IMR-90 (cell line): ENCODE measurements at regions not wholly inside any gene's neighbourhood (a gene's known extent, or its start where the extent isn't known, plus 50 kb on each side); places are given as distances from the start of the nearest gene placed in this dataset.

Experiments used
- ATAC-seq: fragments of 200-7000 bp; cut with Tn5 transposase; 2 replicates; pipeline ENCODE4 v1.9.1; 2020; ENCODE audit warnings: low read depth, mild to moderate bottlenecking, moderate library complexity
- BruUV-seq: library from RNA; stranded (reverse); fragments of 400-500 nt; replicated peaks from 2 replicates; lab custom pipeline; 2021; lab: Mats Ljungman, UMichigan
- CTCF ChIA-PET: fragments of 300-600 bp; formaldehyde crosslinking; extraction: SDS; loops from one replicate; lab custom pipeline; 2021; ENCODE audit warnings: antibody characterized with exemption; lab: Yijun Ruan, JAX
- POLR2A ChIA-PET: fragments of 300-600 bp; sonication (Branson Sonifier 250); formaldehyde crosslinking; loops from one replicate; lab custom pipeline; 2022; ENCODE audit warnings: antibody characterized with exemption; ENCODE audit not compliant: unreplicated experiment; lab: Charles Lee
- DNase-seq: peaks from one replicate; pipeline ENCODE4 v3.0.0; 2013
- H2AFZ ChIP-seq: replicated peaks from 2 replicates; pipeline ENCODE3; 2013; ENCODE audit warnings: low read length, mild to moderate bottlenecking; ENCODE audit not compliant: poor library complexity
- H2AK5ac ChIP-seq: 2 replicates; pipeline ENCODE4 v1.6.1; 2013; ENCODE audit warnings: low read depth, low read length, inconsistent platforms
- H2AK9ac ChIP-seq: replicated peaks from 2 replicates; pipeline ENCODE3; 2013; ENCODE audit warnings: mild to moderate bottlenecking, low read depth, low read length, moderate library complexity; ENCODE audit not compliant: poor library complexity
- H2BK120ac ChIP-seq: 2 replicates; pipeline ENCODE4 v1.6.1; 2013; ENCODE audit warnings: low read depth, low read length, inconsistent platforms
- H2BK15ac ChIP-seq: 3 replicates; pipeline ENCODE4 v1.6.1; 2013; ENCODE audit warnings: low read depth, low read length, inconsistent platforms
- H2BK20ac ChIP-seq: 2 replicates; pipeline ENCODE4 v1.6.1; 2013; ENCODE audit warnings: low read depth, mild to moderate bottlenecking, inconsistent platforms, low read length, moderate library complexity
- H2BK5ac ChIP-seq: 2 replicates; pipeline ENCODE4 v1.6.1; 2013; ENCODE audit warnings: mild to moderate bottlenecking, low read depth, low read length, inconsistent platforms; ENCODE audit not compliant: poor library complexity, severe bottlenecking
- H3K14ac ChIP-seq: replicated peaks from 2 replicates; pipeline ENCODE4 v1.6.1; 2013; ENCODE audit warnings: low read depth, low read length, inconsistent platforms
- H3K18ac ChIP-seq: 2 replicates; pipeline ENCODE4 v1.6.1; 2013; ENCODE audit warnings: low read depth, low read length, control low read depth
- H3K23ac ChIP-seq: 2 replicates; pipeline ENCODE4 v1.6.1; 2013; ENCODE audit warnings: low read depth, low read length, inconsistent platforms
- H3K27ac ChIP-seq: 2 replicates; pipeline ENCODE4 v1.5.1; 2013; ENCODE audit warnings: mild to moderate bottlenecking, control low read depth, low read length; ENCODE audit not compliant: insufficient read depth
- H3K27me3 ChIP-seq: 2 replicates; pipeline ENCODE4 v1.6.1; 2013; ENCODE audit warnings: low read length; ENCODE audit not compliant: control insufficient read depth, insufficient read depth
- H3K36me3 ChIP-seq: 2 replicates; pipeline ENCODE4 v1.6.1; 2013; ENCODE audit warnings: low read length, mixed read lengths; ENCODE audit not compliant: control insufficient read depth, insufficient read depth
- H3K4ac ChIP-seq: 2 replicates; pipeline ENCODE4 v1.6.1; 2013; ENCODE audit warnings: low read depth, low read length, inconsistent platforms
- H3K4me1 ChIP-seq: 2 replicates; pipeline ENCODE4 v1.6.1; 2013; ENCODE audit warnings: low read length, mixed read lengths; ENCODE audit not compliant: control insufficient read depth, insufficient read depth
- H3K4me2 ChIP-seq: 2 replicates; pipeline ENCODE4 v1.6.1; 2013; ENCODE audit warnings: low read depth, mild to moderate bottlenecking, control low read depth, low read length, moderate library complexity
- H3K4me3 ChIP-seq: 2 replicates; pipeline ENCODE4 v1.5.1; 2013; ENCODE audit warnings: low read depth, mild to moderate bottlenecking, control low read depth, low read length, moderate library complexity; ENCODE audit not compliant: insufficient read depth
- H3K56ac ChIP-seq: 2 replicates; pipeline ENCODE4 v1.6.1; 2013; ENCODE audit warnings: low read length, inconsistent platforms; ENCODE audit not compliant: insufficient read depth; ENCODE audit errors: extremely low read depth
- H3K79me1 ChIP-seq, 2 experiments: 2 replicates each; pipeline ENCODE4 v1.6.1; 2013; ENCODE audit warnings: low read length in 2 of 2, inconsistent platforms in 1 of 2, low read depth in 1 of 2
- H3K9ac ChIP-seq: 2 replicates; pipeline ENCODE4 v1.6.1; 2013; ENCODE audit warnings: low read depth, low read length, control low read depth
- H3K9me1 ChIP-seq: 2 replicates; pipeline ENCODE4 v1.6.1; 2013; ENCODE audit warnings: low read length, inconsistent platforms; ENCODE audit not compliant: insufficient read depth
- H3K9me3 ChIP-seq: 2 replicates; pipeline ENCODE4 v1.6.1; 2013; ENCODE audit warnings: low read length; ENCODE audit not compliant: control insufficient read depth, insufficient read depth
- H4K20me1 ChIP-seq: 2 replicates; pipeline ENCODE4 v1.6.1; 2013; ENCODE audit warnings: low read length, inconsistent platforms; ENCODE audit not compliant: insufficient read depth
- H4K5ac ChIP-seq: 2 replicates; pipeline ENCODE4 v1.6.1; 2013; ENCODE audit warnings: mild to moderate bottlenecking, low read depth, low read length, control low read depth
- H4K8ac ChIP-seq, 2 experiments: 2 replicates each; pipeline ENCODE4 v1.6.1; 2013; ENCODE audit warnings: low read depth in 2 of 2, low read length in 2 of 2, control low read depth in 1 of 2, inconsistent platforms in 1 of 2
- H4K91ac ChIP-seq: 2 replicates; pipeline ENCODE4 v1.6.1; 2013; ENCODE audit warnings: low read depth, low read length, inconsistent platforms; ENCODE audit not compliant: insufficient read depth
- BHLHE40 ChIP-seq: fragments of 150-350 bp; IDR thresholded peaks from 2 replicates; pipeline ENCODE4 v1.6.1; 2016; ENCODE audit warnings: mild to moderate bottlenecking, low read depth, low read length
- CEBPB ChIP-seq: IDR thresholded peaks from 2 replicates; pipeline ENCODE4 v1.6.1; 2012; ENCODE audit warnings: low read depth, low read length, improper control_type of control experiment
- CHD1 ChIP-seq: IDR thresholded peaks from 2 replicates; pipeline ENCODE4 v1.6.1; 2012; ENCODE audit warnings: low read depth, low read length, improper control_type of control experiment
- FOS ChIP-seq: fragments of 150-350 bp; IDR thresholded peaks from 2 replicates; pipeline ENCODE4 v1.6.1; 2016; ENCODE audit warnings: low read depth, low read length
- MAFK ChIP-seq: IDR thresholded peaks from 2 replicates; pipeline ENCODE4 v1.6.1; 2012; ENCODE audit warnings: low read depth, low read length, improper control_type of control experiment
- MAZ ChIP-seq: IDR thresholded peaks from 2 replicates; pipeline ENCODE4 v1.6.1; 2012; ENCODE audit warnings: low read depth, mild to moderate bottlenecking, low read length, improper control_type of control experiment, moderate library complexity, borderline replicate concordance
- MXI1 ChIP-seq: IDR thresholded peaks from 2 replicates; pipeline ENCODE4 v1.6.1; 2012; ENCODE audit warnings: low read depth, mild to moderate bottlenecking, low read length, moderate library complexity, borderline replicate concordance
- NFE2L2 ChIP-seq: fragments of 150-350 bp; IDR thresholded peaks from 2 replicates; pipeline ENCODE4 v1.6.1; 2016; ENCODE audit warnings: low read depth, mild to moderate bottlenecking, low read length
- POLR2A ChIP-seq: IDR thresholded peaks from 2 replicates; pipeline ENCODE4 v1.6.1; 2012; ENCODE audit warnings: mild to moderate bottlenecking, low read depth, low read length
- RAD21 ChIP-seq: IDR thresholded peaks from 2 replicates; pipeline ENCODE4 v1.6.1; 2012; ENCODE audit warnings: low read length, improper control_type of control experiment
- RCOR1 ChIP-seq: IDR thresholded peaks from 2 replicates; pipeline ENCODE4 v1.6.1; 2012; ENCODE audit warnings: mild to moderate bottlenecking, low read length, improper control_type of control experiment; ENCODE audit not compliant: insufficient replicate concordance
- RFX5 ChIP-seq: IDR thresholded peaks from 2 replicates; pipeline ENCODE4 v1.8.0; 2012; ENCODE audit warnings: low read depth, mild to moderate bottlenecking, low read length, moderate library complexity
- SMC3 ChIP-seq: fragments of 150-350 bp; IDR thresholded peaks from 2 replicates; pipeline ENCODE4 v1.6.1; 2016; ENCODE audit warnings: low read depth, mild to moderate bottlenecking, antibody characterized with exemption, low read length, moderate library complexity
- WGBS, 2 experiments: methylation state at CpG; one replicate each; pipeline versions ENCODE4 v1.1.5 to v1.1.7; 2013; ENCODE audit warnings: missing lambda C conversion rate in 2 of 2; ENCODE audit not compliant: insufficient read length in 1 of 2; ENCODE audit errors: extremely low coverage in 2 of 2; 5-methylcytosine and 5-hydroxymethylcytosine counted together
- dilution Hi-C: fragments of 300-500 bp; cut with HindIII; formaldehyde crosslinking; loops from one replicate; pipeline ENCODE4 v1.14.3; 2018; ENCODE audit warnings: low sequenced_read_pairs; ENCODE audit not compliant: unreplicated experiment
- in situ Hi-C: fragments of 300-500 bp; cut with MboI; formaldehyde crosslinking; loops from 3 replicates; pipeline ENCODE4 v1.14.3; 2019; ENCODE audit warnings: low sequenced_read_pairs, inconsistent platforms, mixed read lengths
- intact Hi-C: fragments of 100-400 bp; cut with micrococcal nuclease; formaldehyde crosslinking; loops from 2 replicates; pipeline ENCODE4 v1.10.0; 2022
- TF ChIP-seq, protein P1 (sequence below): fragments of 150-350 bp; IDR thresholded peaks from 2 replicates; pipeline ENCODE4 v1.6.1; 2016; ENCODE audit warnings: low read depth, mild to moderate bottlenecking, low read length, moderate library complexity, borderline replicate concordance
- TF ChIP-seq, protein P2 (sequence below): fragments of 150-350 bp; IDR thresholded peaks from 2 replicates; pipeline ENCODE4 v1.6.1; 2017; ENCODE audit warnings: mild to moderate bottlenecking, antibody characterized with exemption, low read length, low read depth
- TF ChIP-seq, protein P3 (sequence below): conservative IDR thresholded peaks from 2 replicates; pipeline ENCODE4 v1.5.1; 2012; ENCODE audit warnings: mild to moderate bottlenecking, low read depth, low read length, improper control_type of control experiment

DNA sequence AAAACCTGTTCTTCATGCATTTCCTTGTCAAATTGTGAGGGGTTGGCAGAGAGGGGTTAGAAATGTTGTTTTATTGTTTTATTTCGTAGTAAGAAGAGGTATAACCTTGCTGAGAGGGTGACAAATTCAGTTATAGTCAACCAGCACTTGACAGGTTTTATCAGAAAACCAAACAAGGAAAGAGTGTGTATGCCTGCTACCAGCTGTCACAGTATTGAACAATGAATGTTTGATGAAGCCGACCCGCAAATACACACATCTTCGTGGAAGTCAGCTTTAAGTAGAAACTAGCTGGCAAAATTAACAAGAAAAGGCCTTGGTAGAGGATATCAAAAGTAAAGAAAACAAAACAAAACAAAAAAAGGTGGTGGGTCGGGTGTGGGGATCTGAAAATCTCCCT lies 214.6 kb upstream of the TLE4 start:
- ChIA-PET CTCF (no interaction called here), POLR2A (no interaction called here)
- Histone ChIP-seq H3K9me1 (peaks cover 9% of the 10 kb centered on the region; the same call in 1 of the 2 replicates), H2BK120ac (no peak overlapping the region), H3K4me2 (no peak overlapping the region), H3K9ac (no peak overlapping the region), H3K79me1 (no peaks in the 10 kb centered on the region), H2BK5ac (no peak overlapping the region), H2AFZ (no peak overlapping the region), H2BK15ac (no peak overlapping the region), H3K23ac (no peak overlapping the region), H3K18ac (no peak overlapping the region), H4K5ac (no peak overlapping the region), H3K36me3 (no peaks in the 10 kb centered on the region), H3K4ac (no peak overlapping the region), H2AK9ac (no peak overlapping the region), H2BK20ac (no peak overlapping the region), H4K20me1 (no peaks in the 10 kb centered on the region), H4K8ac (no peak overlapping the region), H3K4me1 (peaks cover 6% of the 10 kb centered on the region), H3K56ac (no peak overlapping the region), H3K9me3 (no peaks in the 10 kb centered on the region), H3K4me3 (no peak overlapping the region), H3K27me3 (no peaks in the 10 kb centered on the region), H3K14ac (no peak overlapping the region), H4K91ac (no peak overlapping the region), H3K27ac (no peak overlapping the region), H2AK5ac (no peak overlapping the region)
- ATAC-seq (no peak), DNase-seq (no peak)
- dilution Hi-C loops, result no loop called here
- BruUV-seq, result no TSS peak
- intact Hi-C loops, result no loop called here
- in situ Hi-C loops, result no loop called here
- WGBS, 2 experiments, result 80% methylated on average over 2 of the region's 5 CpGs; no CpG with 5 or more reads in 1 of the 2 experiments
- TF ChIP-seq FOS (no peak), MAFK (no peak), BHLHE40 (no peak), CEBPB (no peak), MXI1 (no peak), MAZ (no peak), POLR2A (no peak), RAD21 (no peak), CHD1 (no peak), SMC3 (no peak), RFX5 (no peak), NFE2L2 (no peak), RCOR1 (no peak)
- TF ChIP-seq, protein P1, sequence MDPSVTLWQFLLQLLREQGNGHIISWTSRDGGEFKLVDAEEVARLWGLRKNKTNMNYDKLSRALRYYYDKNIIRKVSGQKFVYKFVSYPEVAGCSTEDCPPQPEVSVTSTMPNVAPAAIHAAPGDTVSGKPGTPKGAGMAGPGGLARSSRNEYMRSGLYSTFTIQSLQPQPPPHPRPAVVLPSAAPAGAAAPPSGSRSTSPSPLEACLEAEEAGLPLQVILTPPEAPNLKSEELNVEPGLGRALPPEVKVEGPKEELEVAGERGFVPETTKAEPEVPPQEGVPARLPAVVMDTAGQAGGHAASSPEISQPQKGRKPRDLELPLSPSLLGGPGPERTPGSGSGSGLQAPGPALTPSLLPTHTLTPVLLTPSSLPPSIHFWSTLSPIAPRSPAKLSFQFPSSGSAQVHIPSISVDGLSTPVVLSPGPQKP, result no peak
- TF ChIP-seq, protein P2, sequence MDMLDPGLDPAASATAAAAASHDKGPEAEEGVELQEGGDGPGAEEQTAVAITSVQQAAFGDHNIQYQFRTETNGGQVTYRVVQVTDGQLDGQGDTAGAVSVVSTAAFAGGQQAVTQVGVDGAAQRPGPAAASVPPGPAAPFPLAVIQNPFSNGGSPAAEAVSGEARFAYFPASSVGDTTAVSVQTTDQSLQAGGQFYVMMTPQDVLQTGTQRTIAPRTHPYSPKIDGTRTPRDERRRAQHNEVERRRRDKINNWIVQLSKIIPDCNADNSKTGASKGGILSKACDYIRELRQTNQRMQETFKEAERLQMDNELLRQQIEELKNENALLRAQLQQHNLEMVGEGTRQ, result no peak
- TF ChIP-seq, protein P3, sequence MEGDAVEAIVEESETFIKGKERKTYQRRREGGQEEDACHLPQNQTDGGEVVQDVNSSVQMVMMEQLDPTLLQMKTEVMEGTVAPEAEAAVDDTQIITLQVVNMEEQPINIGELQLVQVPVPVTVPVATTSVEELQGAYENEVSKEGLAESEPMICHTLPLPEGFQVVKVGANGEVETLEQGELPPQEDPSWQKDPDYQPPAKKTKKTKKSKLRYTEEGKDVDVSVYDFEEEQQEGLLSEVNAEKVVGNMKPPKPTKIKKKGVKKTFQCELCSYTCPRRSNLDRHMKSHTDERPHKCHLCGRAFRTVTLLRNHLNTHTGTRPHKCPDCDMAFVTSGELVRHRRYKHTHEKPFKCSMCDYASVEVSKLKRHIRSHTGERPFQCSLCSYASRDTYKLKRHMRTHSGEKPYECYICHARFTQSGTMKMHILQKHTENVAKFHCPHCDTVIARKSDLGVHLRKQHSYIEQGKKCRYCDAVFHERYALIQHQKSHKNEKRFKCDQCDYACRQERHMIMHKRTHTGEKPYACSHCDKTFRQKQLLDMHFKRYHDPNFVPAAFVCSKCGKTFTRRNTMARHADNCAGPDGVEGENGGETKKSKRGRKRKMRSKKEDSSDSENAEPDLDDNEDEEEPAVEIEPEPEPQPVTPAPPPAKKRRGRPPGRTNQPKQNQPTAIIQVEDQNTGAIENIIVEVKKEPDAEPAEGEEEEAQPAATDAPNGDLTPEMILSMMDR, result no peak
